Stimulated activated CD8-positive, alpha-beta memory T cell treated with anti-CD3 and anti-CD28 coated beads, Interleukin-7, amount 100 ng/mL, for 48 hours (primary cell): ENCODE measurements at regions not wholly inside any gene's neighbourhood (a gene's known extent, or its start where the extent isn't known, plus 50 kb on each side); places are given as distances from the start of the nearest gene placed in this dataset.
"Not testable (repeated sequence)": the region's sequence is repeated elsewhere in the genome, so short reads cannot be mapped to it uniquely, and the experiment has no call there.

ENCODE experiments used
- DNase-seq, 2 donors: peaks; one replicate each; pipeline ENCODE4 v3.0.0-alpha.2; 2020; ENCODE audit warnings: low read depth in 1 of 2; ENCODE audit errors: extremely low read depth in 1 of 2

- DNase-seq = no peak
Observed at GRCh38 chr15:26037369-26037768, 174.2 kb upstream of the ATP10A start.

- no peak for DNase-seq
Observed at GRCh38 chr15:26033493-26033892, 170.4 kb upstream of the ATP10A start.

GRCh38 chr15:26032162-26032846, 169.2 kb upstream of the ATP10A start:
- DNase-seq = no peak

- DNase-seq = not testable (repeated sequence)
Observed at GRCh38 chr15:26029586-26029985, 166.5 kb upstream of the ATP10A start.

GRCh38 chr15:26029146-26029545, 166.0 kb upstream of the ATP10A start:
- no peak for DNase-seq

- no peak for DNase-seq
Observed at GRCh38 chr15:26028086-26028740, 165.1 kb upstream of the ATP10A start.

- not testable (repeated sequence) for DNase-seq
Observed at GRCh38 chr15:26026671-26027070, 163.5 kb upstream of the ATP10A start.

- DNase-seq = no peak
Observed at GRCh38 chr15:26024241-26024640, 161.1 kb upstream of the ATP10A start.

- no peak for DNase-seq
Observed at GRCh38 chr15:26023691-26024090, 160.6 kb upstream of the ATP10A start.

GRCh38 chr15:26023231-26023630, 160.1 kb upstream of the ATP10A start:
- no peak for DNase-seq

- DNase-seq = no peak
Observed at GRCh38 chr15:26020871-26021270, 157.7 kb upstream of the ATP10A start.

- DNase-seq = no peak
Observed at GRCh38 chr15:26017665-26018064, 154.5 kb upstream of the ATP10A start.

- DNase-seq = no peak
Observed at GRCh38 chr15:26015516-26016075, 152.5 kb upstream of the ATP10A start.

GRCh38 chr15:26013981-26014380, 150.9 kb upstream of the ATP10A start:
- no peak for DNase-seq

GRCh38 chr15:26011916-26012315, 148.8 kb upstream of the ATP10A start:
- no peak for DNase-seq

GRCh38 chr15:26007151-26007550, 144.0 kb upstream of the ATP10A start:
- no peak for DNase-seq

GRCh38 chr15:26001201-26001600, 138.1 kb upstream of the ATP10A start:
- DNase-seq = no peak

GRCh38 chr15:25993506-25993905, 130.4 kb upstream of the ATP10A start:
- no peak for DNase-seq

GRCh38 chr15:25990220-25990619, 127.1 kb upstream of the ATP10A start:
- no peak for DNase-seq

- DNase-seq = no peak
Observed at GRCh38 chr15:25989327-25989726, 126.2 kb upstream of the ATP10A start.

- DNase-seq = not testable (repeated sequence)
Observed at GRCh38 chr15:25988716-25989115, 125.6 kb upstream of the ATP10A start.

- no peak for DNase-seq
Observed at GRCh38 chr15:25987638-25988037, 124.5 kb upstream of the ATP10A start.
